Activated CD4-positive, alpha-beta memory T cell treated with anti-CD3 and anti-CD28 coated beads for 36 hours (primary cell): ENCODE measurements at regions not wholly inside any gene's neighbourhood (a gene's known extent, or its start where the extent isn't known, plus 50 kb on each side); places are given as distances from the start of the nearest gene placed in this dataset.
"Not testable (repeated sequence)": the region's sequence is repeated elsewhere in the genome, so short reads cannot be mapped to it uniquely, and the experiment has no call there.

Experiments
- CTCF ChIA-PET: fragments of 350-600 bp; sonication (Branson Sonifier 250); formaldehyde crosslinking; loops from one replicate; lab custom pipeline; 2021; ENCODE audit warnings: antibody characterized with exemption, inconsistent platforms; lab: Charles Lee
- POLR2A ChIA-PET: fragments of 350-600 bp; sonication (Branson Sonifier 250); formaldehyde crosslinking; loops from one replicate; lab custom pipeline; 2021; ENCODE audit warnings: antibody characterized with exemption; lab: Charles Lee
- DNase-seq: peaks from one replicate; pipeline ENCODE4 v3.0.0-alpha.2; 2020
- H3K27ac Mint-ChIP-seq: one replicate; pipeline ENCODE4 v1.8.0; 2021; ENCODE audit warnings: mixed read lengths
- H3K27me3 Mint-ChIP-seq: one replicate; pipeline ENCODE4 v1.8.0; 2021; ENCODE audit warnings: mixed read lengths
- H3K36me3 Mint-ChIP-seq: one replicate; pipeline ENCODE4 v1.8.0; 2021; ENCODE audit warnings: mixed read lengths
- H3K4me1 Mint-ChIP-seq: one replicate; pipeline ENCODE4 v1.8.0; 2021; ENCODE audit warnings: low read depth, mixed read lengths
- H3K4me3 Mint-ChIP-seq: one replicate; pipeline ENCODE4 v1.8.0; 2021; ENCODE audit warnings: mild to moderate bottlenecking, mixed read lengths
- H3K9me3 Mint-ChIP-seq: one replicate; pipeline ENCODE4 v1.8.0; 2021; ENCODE audit warnings: mixed read lengths
- intact Hi-C: fragments of 100-400 bp; cut with micrococcal nuclease; formaldehyde crosslinking; loops from one replicate; pipeline ENCODE4 v1.15.1; 2023

GRCh38 chr14:30340495-30340894 is 218.5 kb upstream of the G2E3 start:
- intact Hi-C loops: no loop called here

GRCh38 chr14:30345511-30345910 is 213.4 kb upstream of the G2E3 start:
- DNase-seq: no peak
- H3K36me3 Mint-ChIP-seq: no peaks in the 10 kb centered on the region
- ChIA-PET CTCF (no interaction called here), POLR2A (no interaction called here)
- no peaks in the 10 kb centered on the region for H3K9me3 Mint-ChIP-seq
- intact Hi-C loops: no loop called here
- H3K4me3 Mint-ChIP-seq: no peak overlapping the region
- H3K27ac Mint-ChIP-seq: no peak overlapping the region
- peaks cover 7% of the 10 kb centered on the region for H3K27me3 Mint-ChIP-seq
- no peaks in the 10 kb centered on the region for H3K4me1 Mint-ChIP-seq

More at GRCh38 chr14:30340495-30340894, 218.5 kb upstream of the G2E3 start:
- H3K27me3 Mint-ChIP-seq: peaks cover 2% of the 10 kb centered on the region
- H3K4me1 Mint-ChIP-seq: peaks cover 8% of the 10 kb centered on the region
- no peaks in the 10 kb centered on the region for H3K9me3 Mint-ChIP-seq
- POLR2A ChIA-PET: no interaction called here
- H3K27ac Mint-ChIP-seq: no peak overlapping the region
- no peak for DNase-seq
- no peak overlapping the region for H3K4me3 Mint-ChIP-seq
- no peaks in the 10 kb centered on the region for H3K36me3 Mint-ChIP-seq
- CTCF ChIA-PET: no interaction called here

- Mint-ChIP-seq H3K4me1 (no peaks in the 10 kb centered on the region), H3K36me3 (no peaks in the 10 kb centered on the region), H3K4me3 (no peak overlapping the region), H3K9me3 (no peaks in the 10 kb centered on the region), H3K27me3 (peaks cover 11% of the 10 kb centered on the region), H3K27ac (no peak overlapping the region)
- CTCF ChIA-PET: no interaction called here
- POLR2A ChIA-PET: no interaction called here
- DNase-seq: no peak
- intact Hi-C loops: no loop called here
Observed at GRCh38 chr14:30348445-30348844, 210.5 kb upstream of the G2E3 start.

GRCh38 chr14:30349520-30349919 is 209.4 kb upstream of the G2E3 start:
- intact Hi-C loops: no loop called here
- POLR2A ChIA-PET: no interaction called here

GRCh38 chr14:30354439-30354838 is 204.5 kb upstream of the G2E3 start:
- no peaks in the 10 kb centered on the region for H3K9me3 Mint-ChIP-seq
- peak overlapping the region; percentile 20 for H3K27ac Mint-ChIP-seq
- H3K36me3 Mint-ChIP-seq: no peaks in the 10 kb centered on the region
- CTCF ChIA-PET: interaction anchor here (1.0 kb wide), 1 partner anchor 15 kb away, joined by 3 read pairs; no protein-coding TSS in a partner anchor
- H3K4me3 Mint-ChIP-seq: no peak overlapping the region
- DNase-seq: no peak
- intact Hi-C loops: no loop called here
- POLR2A ChIA-PET: no interaction called here
- H3K4me1 Mint-ChIP-seq: peaks cover 19% of the 10 kb centered on the region
- H3K27me3 Mint-ChIP-seq: peaks cover 10% of the 10 kb centered on the region

More at GRCh38 chr14:30349520-30349919, 209.4 kb upstream of the G2E3 start:
- Mint-ChIP-seq H3K9me3 (no peaks in the 10 kb centered on the region), H3K27ac (no peak overlapping the region), H3K4me1 (peaks cover 2% of the 10 kb centered on the region), H3K4me3 (no peak overlapping the region), H3K36me3 (no peaks in the 10 kb centered on the region), H3K27me3 (peaks cover 11% of the 10 kb centered on the region)
- no peak for DNase-seq
- CTCF ChIA-PET: no interaction called here

GRCh38 chr14:30355431-30355913 is 203.5 kb upstream of the G2E3 start:
- CTCF ChIA-PET: interaction anchor here (0.8 to 1.1 kb wide), 2 partner anchors 23 to 85 kb away, joined by 3 to 7 read pairs; no protein-coding TSS in a partner anchor

GRCh38 chr14:30356438-30357202 is 202.3 kb upstream of the G2E3 start:
- POLR2A ChIA-PET: no interaction called here

More at GRCh38 chr14:30355431-30355913, 203.5 kb upstream of the G2E3 start:
- intact Hi-C loops: loop anchor here (1.0 kb wide), 1 partner anchor 21 kb away; no protein-coding TSS in a partner anchor
- peaks cover 2% of the 10 kb centered on the region for H3K36me3 Mint-ChIP-seq
- peak; percentile 37 for DNase-seq
- H3K4me1 Mint-ChIP-seq: peaks cover 19% of the 10 kb centered on the region
- H3K27ac Mint-ChIP-seq: peak overlapping the region; percentile 16
- peaks cover 11% of the 10 kb centered on the region for H3K27me3 Mint-ChIP-seq
- no peak overlapping the region for H3K4me3 Mint-ChIP-seq
- POLR2A ChIA-PET: no interaction called here
- H3K9me3 Mint-ChIP-seq: no peaks in the 10 kb centered on the region

GRCh38 chr14:30357791-30358190 is 201.2 kb upstream of the G2E3 start:
- H3K27me3 Mint-ChIP-seq: peaks cover 7% of the 10 kb centered on the region
- H3K4me3 Mint-ChIP-seq: no peak overlapping the region
- intact Hi-C loops: no loop called here
- POLR2A ChIA-PET: interaction anchor here (0.6 kb wide), 1 partner anchor 178 kb away, joined by 3 read pairs; no protein-coding TSS in a partner anchor
- no peak for DNase-seq
- H3K9me3 Mint-ChIP-seq: no peaks in the 10 kb centered on the region
- H3K4me1 Mint-ChIP-seq: peaks cover 19% of the 10 kb centered on the region
- peaks cover 2% of the 10 kb centered on the region for H3K36me3 Mint-ChIP-seq
- CTCF ChIA-PET: interaction anchor here (1.3 kb wide), 1 partner anchor 74 kb away, joined by 3 read pairs; no protein-coding TSS in a partner anchor
- H3K27ac Mint-ChIP-seq: no peak overlapping the region

More at GRCh38 chr14:30356438-30357202, 202.3 kb upstream of the G2E3 start:
- no peaks in the 10 kb centered on the region for H3K9me3 Mint-ChIP-seq
- H3K4me3 Mint-ChIP-seq: no peak overlapping the region
- peaks cover 10% of the 10 kb centered on the region for H3K27me3 Mint-ChIP-seq
- DNase-seq: no peak
- CTCF ChIA-PET: interaction anchor here (1.2 to 1.3 kb wide), 2 partner anchors 18 to 73 kb away, joined by 3 to 4 read pairs; no protein-coding TSS in a partner anchor
- peaks cover 2% of the 10 kb centered on the region for H3K36me3 Mint-ChIP-seq
- peaks cover 19% of the 10 kb centered on the region for H3K4me1 Mint-ChIP-seq
- intact Hi-C loops: no loop called here
- no peak overlapping the region for H3K27ac Mint-ChIP-seq

GRCh38 chr14:30362369-30363218 is 196.4 kb upstream of the G2E3 start:
- intact Hi-C loops: no loop called here
- POLR2A ChIA-PET: no interaction called here
- Mint-ChIP-seq H3K4me1 (no peaks in the 10 kb centered on the region), H3K36me3 (peaks cover 2% of the 10 kb centered on the region), H3K27me3 (peaks cover 5% of the 10 kb centered on the region), H3K27ac (no peak overlapping the region), H3K9me3 (no peaks in the 10 kb centered on the region), H3K4me3 (no peak overlapping the region)
- CTCF ChIA-PET: no interaction called here
- DNase-seq: no peak

- H3K27me3 Mint-ChIP-seq, intact Hi-C loops, H3K4me1 Mint-ChIP-seq, CTCF ChIA-PET, H3K4me3 Mint-ChIP-seq, H3K9me3 Mint-ChIP-seq, DNase-seq, H3K36me3 Mint-ChIP-seq, H3K27ac Mint-ChIP-seq, POLR2A ChIA-PET: not testable (repeated sequence)
Observed at GRCh38 chr14:30363219-30363880, 195.6 kb upstream of the G2E3 start.

- ChIA-PET CTCF (no interaction called here), POLR2A (no interaction called here)
- H3K4me3 Mint-ChIP-seq: no peak overlapping the region
- intact Hi-C loops: loop anchor here (10.0 kb wide), 1 partner anchor 75 kb away; no protein-coding TSS in a partner anchor
- no peaks in the 10 kb centered on the region for H3K9me3 Mint-ChIP-seq
- H3K4me1 Mint-ChIP-seq: no peaks in the 10 kb centered on the region
- peaks cover 2% of the 10 kb centered on the region for H3K27me3 Mint-ChIP-seq
- no peak overlapping the region for H3K27ac Mint-ChIP-seq
- no peak for DNase-seq
- H3K36me3 Mint-ChIP-seq: no peaks in the 10 kb centered on the region
Observed at GRCh38 chr14:30369502-30370180, 189.3 kb upstream of the G2E3 start.
